SU-DHL-6 (cell line): ENCODE measurements at regions not wholly inside any gene's neighbourhood (a gene's known extent, or its start where the extent isn't known, plus 50 kb on each side); places are given as distances from the start of the nearest gene placed in this dataset.

ENCODE experiments used
- CTCF ChIP-seq: fragments of 200-600 bp; sonication (generic); IDR thresholded peaks from one replicate; pipeline ENCODE4 v1.5.1; 2017; ENCODE audit warnings: antibody characterized with exemption, mild to moderate bottlenecking, low read length, moderate library complexity; ENCODE audit not compliant: insufficient read depth, poor library complexity, severe bottlenecking
- EZH2phosphoT487 ChIP-seq: fragments of 200-600 bp; sonication (generic), shearing (Covaris generic); conservative IDR thresholded peaks from 2 replicates; pipeline ENCODE4 v1.6.1; 2018; ENCODE audit warnings: mild to moderate bottlenecking, antibody characterized with exemption, low read length, moderate library complexity, mixed read lengths

DNA sequence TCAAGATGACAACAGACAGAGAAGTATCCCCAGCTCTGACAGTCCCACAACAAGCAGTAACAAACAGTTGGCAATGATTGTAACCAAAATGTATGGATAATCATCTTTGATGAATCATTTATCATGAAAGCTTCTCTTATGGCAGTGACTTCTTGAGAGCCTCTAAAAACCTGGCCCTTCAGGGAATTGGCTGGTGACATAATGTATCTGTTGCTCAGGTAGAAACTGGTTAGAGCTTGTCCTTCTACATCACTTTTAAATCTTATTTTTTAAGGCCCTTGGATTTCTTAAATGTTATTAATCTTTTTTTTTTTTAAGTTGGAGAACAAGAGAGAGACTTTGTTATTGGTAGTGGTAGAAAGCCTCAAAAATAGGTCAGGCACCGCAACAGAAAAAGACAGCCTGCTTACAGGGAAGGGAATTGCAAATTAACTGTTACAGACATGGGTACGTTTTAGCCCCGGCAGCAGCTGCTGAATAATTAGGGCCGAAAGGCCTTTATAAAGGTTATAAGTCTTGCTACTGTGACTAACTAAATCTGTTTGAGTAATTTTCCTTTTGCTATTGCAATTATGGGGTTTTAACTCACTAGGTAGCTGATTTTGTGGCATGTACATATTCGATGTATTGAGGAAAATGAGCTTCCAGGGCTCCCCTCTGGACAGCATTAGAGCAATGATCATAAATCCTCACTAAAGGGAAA, 207.7 kb upstream of the LRRC4C start:
- TF ChIP-seq CTCF (no peak), EZH2phosphoT487 (no peak)
